Neural cell (in vitro differentiated cells): ENCODE measurements at regions not wholly inside any gene's neighbourhood (a gene's known extent, or its start where the extent isn't known, plus 50 kb on each side); places are given as distances from the start of the nearest gene placed in this dataset.

Source experiments
- H2AFZ ChIP-seq: fragments of 200-600, 300-800 bp; sonication (generic), shearing (Covaris generic); 2 replicates; pipeline ENCODE4 v1.6.0; 2014; ENCODE audit warnings: low read depth, mild to moderate bottlenecking, antibody characterized with exemption, low read length, moderate library complexity
- H3F3A ChIP-seq: fragments of 200-600 bp; shearing (Covaris generic); 2 replicates; pipeline ENCODE4 v1.6.1; 2016; ENCODE audit warnings: mild to moderate bottlenecking, moderate library complexity, mixed read lengths, antibody characterized with exemption, low read length; ENCODE audit not compliant: insufficient read depth, poor library complexity, severe bottlenecking
- H3K27ac ChIP-seq: fragments of 200-600, 300-800 bp; sonication (generic), shearing (Covaris generic); 2 replicates; pipeline ENCODE4 v1.5.1; 2014; ENCODE audit warnings: mild to moderate bottlenecking, low read length, moderate library complexity
- H3K27me3 ChIP-seq: fragments of 300-800, 200-600 bp; sonication (generic), shearing (Covaris generic); 2 replicates; pipeline ENCODE4 v1.6.0; 2014; ENCODE audit warnings: mild to moderate bottlenecking, low read depth, low read length, moderate library complexity; ENCODE audit not compliant: insufficient read depth
- H3K36me3 ChIP-seq: fragments of 300-800, 200-600 bp; sonication (generic), shearing (Covaris generic); 2 replicates; pipeline ENCODE4 v1.5.1; 2014; ENCODE audit warnings: mild to moderate bottlenecking, antibody characterized with exemption, low read length, moderate library complexity; ENCODE audit not compliant: insufficient read depth
- H3K4me2 ChIP-seq: fragments of 300-800, 200-600 bp; sonication (generic), shearing (Covaris generic); 2 replicates; pipeline ENCODE4 v1.6.0; 2014; ENCODE audit warnings: mild to moderate bottlenecking, low read length
- H3K4me3 ChIP-seq: fragments of 300-800, 200-600 bp; sonication (generic), shearing (Covaris generic); 2 replicates; pipeline ENCODE4 v1.5.1; 2014; ENCODE audit warnings: mild to moderate bottlenecking, low read length, moderate library complexity
- H3K79me2 ChIP-seq: fragments of 200-600 bp; shearing (Covaris generic); replicated peaks from 2 replicates; pipeline ENCODE4 v1.6.0; 2014; ENCODE audit warnings: mild to moderate bottlenecking, low read length, moderate library complexity; ENCODE audit not compliant: insufficient read depth
- H3K9ac ChIP-seq: fragments of 300-800, 200-600 bp; sonication (generic), shearing (Covaris generic); 2 replicates; pipeline ENCODE4 v1.6.1; 2016; ENCODE audit warnings: mild to moderate bottlenecking, low read length, mixed read lengths
- H3K9me2 ChIP-seq: fragments of 200-600 bp; shearing (Covaris generic); 2 replicates; pipeline ENCODE4 v1.6.1; 2016; ENCODE audit warnings: mild to moderate bottlenecking, low read length, mixed read lengths; ENCODE audit not compliant: insufficient read depth
- H3K9me3 ChIP-seq: fragments of 200-600, 300-800 bp; sonication (generic), shearing (Covaris generic); 2 replicates; pipeline ENCODE4 v1.6.1; 2016; ENCODE audit warnings: mild to moderate bottlenecking, mixed run types, low read length, moderate library complexity, mixed read lengths
- H4K20me1 ChIP-seq: fragments of 200-600 bp; shearing (Covaris generic); 2 replicates; pipeline ENCODE4 v1.6.1; 2016; ENCODE audit warnings: mild to moderate bottlenecking, mixed run types; ENCODE audit not compliant: insufficient read depth
- EP300 ChIP-seq: fragments of 450-650 bp; conservative IDR thresholded peaks from 2 replicates; pipeline ENCODE4 v1.6.1; 2014; ENCODE audit warnings: antibody characterized with exemption, mild to moderate bottlenecking, moderate library complexity; ENCODE audit not compliant: poor library complexity, severe bottlenecking
- EZH2 ChIP-seq: fragments of 200-600, 300-800 bp; shearing (Covaris generic), sonication (generic); IDR thresholded peaks from 2 replicates; pipeline ENCODE4 v1.6.1; 2014; ENCODE audit warnings: antibody characterized with exemption, low read length, borderline replicate concordance, mild to moderate bottlenecking; ENCODE audit not compliant: insufficient read depth, poor library complexity, severe bottlenecking
- MXI1 ChIP-seq: fragments of 450-650 bp; conservative IDR thresholded peaks from 2 replicates; pipeline ENCODE4 v1.6.1; 2014; ENCODE audit warnings: antibody characterized with exemption, mild to moderate bottlenecking; ENCODE audit not compliant: poor library complexity, severe bottlenecking
- POLR2AphosphoS5 ChIP-seq: IDR thresholded peaks from 2 replicates; pipeline ENCODE4 v1.6.1; 2012
- RAD21 ChIP-seq: fragments of 450-650 bp; conservative IDR thresholded peaks from 2 replicates; pipeline ENCODE4 v1.6.1; 2014; ENCODE audit warnings: antibody characterized with exemption, mild to moderate bottlenecking, moderate library complexity
- SMC3 ChIP-seq: fragments of 450-650 bp; conservative IDR thresholded peaks from 2 replicates; pipeline ENCODE4 v1.6.1; 2014; ENCODE audit warnings: antibody characterized with exemption, mild to moderate bottlenecking, moderate library complexity; ENCODE audit not compliant: poor library complexity
- TAF1 ChIP-seq: IDR thresholded peaks from 2 replicates; pipeline ENCODE4 v1.6.1; 2012; ENCODE audit warnings: low read depth
- TF ChIP-seq, protein P1 (sequence below): IDR thresholded peaks from 2 replicates; pipeline ENCODE4 v1.6.1; 2012; ENCODE audit warnings: borderline replicate concordance
- TF ChIP-seq, protein P2 (sequence below): fragments of 450-650 bp; IDR thresholded peaks from 2 replicates; pipeline ENCODE4 v1.5.1; 2014; ENCODE audit warnings: antibody characterized with exemption, mild to moderate bottlenecking, moderate library complexity; ENCODE audit not compliant: poor library complexity, severe bottlenecking

DNA sequence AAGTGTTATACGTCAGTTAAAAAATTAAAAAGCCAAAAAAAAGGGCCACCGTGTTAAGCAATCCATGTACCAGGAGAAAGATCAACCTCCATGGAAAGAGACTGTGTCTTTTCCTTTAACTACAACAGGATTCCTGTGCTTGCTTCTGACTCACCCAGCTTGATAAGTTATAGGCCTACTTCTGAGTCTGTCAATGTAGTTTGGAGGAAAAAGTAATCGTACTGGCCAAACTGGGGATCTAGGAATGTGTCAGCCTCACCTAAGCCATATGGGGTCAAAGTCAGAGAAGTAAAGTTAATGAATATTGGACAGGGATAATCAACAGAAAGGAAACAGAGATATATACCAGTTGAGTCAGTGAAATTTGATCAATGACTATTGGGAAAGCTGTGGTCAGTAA, 470.8 kb upstream of the SLIT2 start (continued):
- no peak for TF ChIP-seq EP300

DNA sequence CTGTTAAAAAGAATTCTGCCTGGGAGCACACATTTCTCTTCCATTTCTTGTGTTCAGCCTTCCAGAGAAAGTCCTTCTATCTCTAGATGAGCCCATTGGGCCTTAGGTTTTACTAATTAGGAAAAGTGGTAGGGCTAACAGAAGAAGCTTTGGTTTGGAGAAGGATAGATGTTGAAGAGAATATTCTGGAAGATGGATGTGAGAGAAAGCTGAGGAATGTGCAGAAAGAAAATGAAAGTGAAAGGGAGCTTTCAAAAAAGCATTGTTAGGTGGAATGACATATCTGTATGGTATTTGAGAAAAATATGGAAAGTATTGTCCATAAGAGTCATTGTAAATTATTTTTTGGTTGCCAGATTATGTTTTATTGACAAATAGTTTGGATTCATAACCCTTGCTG, 474.8 kb upstream of the SLIT2 start:
- TF ChIP-seq, protein P1, sequence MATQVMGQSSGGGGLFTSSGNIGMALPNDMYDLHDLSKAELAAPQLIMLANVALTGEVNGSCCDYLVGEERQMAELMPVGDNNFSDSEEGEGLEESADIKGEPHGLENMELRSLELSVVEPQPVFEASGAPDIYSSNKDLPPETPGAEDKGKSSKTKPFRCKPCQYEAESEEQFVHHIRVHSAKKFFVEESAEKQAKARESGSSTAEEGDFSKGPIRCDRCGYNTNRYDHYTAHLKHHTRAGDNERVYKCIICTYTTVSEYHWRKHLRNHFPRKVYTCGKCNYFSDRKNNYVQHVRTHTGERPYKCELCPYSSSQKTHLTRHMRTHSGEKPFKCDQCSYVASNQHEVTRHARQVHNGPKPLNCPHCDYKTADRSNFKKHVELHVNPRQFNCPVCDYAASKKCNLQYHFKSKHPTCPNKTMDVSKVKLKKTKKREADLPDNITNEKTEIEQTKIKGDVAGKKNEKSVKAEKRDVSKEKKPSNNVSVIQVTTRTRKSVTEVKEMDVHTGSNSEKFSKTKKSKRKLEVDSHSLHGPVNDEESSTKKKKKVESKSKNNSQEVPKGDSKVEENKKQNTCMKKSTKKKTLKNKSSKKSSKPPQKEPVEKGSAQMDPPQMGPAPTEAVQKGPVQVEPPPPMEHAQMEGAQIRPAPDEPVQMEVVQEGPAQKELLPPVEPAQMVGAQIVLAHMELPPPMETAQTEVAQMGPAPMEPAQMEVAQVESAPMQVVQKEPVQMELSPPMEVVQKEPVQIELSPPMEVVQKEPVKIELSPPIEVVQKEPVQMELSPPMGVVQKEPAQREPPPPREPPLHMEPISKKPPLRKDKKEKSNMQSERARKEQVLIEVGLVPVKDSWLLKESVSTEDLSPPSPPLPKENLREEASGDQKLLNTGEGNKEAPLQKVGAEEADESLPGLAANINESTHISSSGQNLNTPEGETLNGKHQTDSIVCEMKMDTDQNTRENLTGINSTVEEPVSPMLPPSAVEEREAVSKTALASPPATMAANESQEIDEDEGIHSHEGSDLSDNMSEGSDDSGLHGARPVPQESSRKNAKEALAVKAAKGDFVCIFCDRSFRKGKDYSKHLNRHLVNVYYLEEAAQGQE: no peak
- H3K4me3 ChIP-seq: no peak overlapping the region
- no peak overlapping the region for H3K27ac ChIP-seq
- H3K9me3 ChIP-seq: no peaks in the 10 kb centered on the region
- H3K27me3 ChIP-seq: no peaks in the 10 kb centered on the region
- no peaks in the 10 kb centered on the region for H4K20me1 ChIP-seq
- no peaks in the 10 kb centered on the region for H3K79me2 ChIP-seq
- no peaks in the 10 kb centered on the region for H3K36me3 ChIP-seq
- no peak overlapping the region for H3K4me2 ChIP-seq
- no peaks in the 10 kb centered on the region for H3F3A ChIP-seq
- no peak overlapping the region for H2AFZ ChIP-seq
- no peak overlapping the region for H3K9ac ChIP-seq
- no peaks in the 10 kb centered on the region for H3K9me2 ChIP-seq

GRCh38 chr4:19776021-19776459, 475.7 kb upstream of the SLIT2 start:
- no peak overlapping the region for H3K4me3 ChIP-seq
- H3F3A ChIP-seq: no peaks in the 10 kb centered on the region
- no peaks in the 10 kb centered on the region for H3K79me2 ChIP-seq
- no peaks in the 10 kb centered on the region for H3K9me2 ChIP-seq
- no peak overlapping the region for H3K9ac ChIP-seq
- H3K36me3 ChIP-seq: no peaks in the 10 kb centered on the region
- H3K4me2 ChIP-seq: no peak overlapping the region
- no peak for TF ChIP-seq MXI1
- no peak for TF ChIP-seq SMC3
- TF ChIP-seq RAD21: no peak
- TF ChIP-seq EP300: no peak
- TF ChIP-seq POLR2AphosphoS5: no peak
- TF ChIP-seq, protein P1: no peak
- TF ChIP-seq EZH2: no peak
- TF ChIP-seq, protein P2, sequence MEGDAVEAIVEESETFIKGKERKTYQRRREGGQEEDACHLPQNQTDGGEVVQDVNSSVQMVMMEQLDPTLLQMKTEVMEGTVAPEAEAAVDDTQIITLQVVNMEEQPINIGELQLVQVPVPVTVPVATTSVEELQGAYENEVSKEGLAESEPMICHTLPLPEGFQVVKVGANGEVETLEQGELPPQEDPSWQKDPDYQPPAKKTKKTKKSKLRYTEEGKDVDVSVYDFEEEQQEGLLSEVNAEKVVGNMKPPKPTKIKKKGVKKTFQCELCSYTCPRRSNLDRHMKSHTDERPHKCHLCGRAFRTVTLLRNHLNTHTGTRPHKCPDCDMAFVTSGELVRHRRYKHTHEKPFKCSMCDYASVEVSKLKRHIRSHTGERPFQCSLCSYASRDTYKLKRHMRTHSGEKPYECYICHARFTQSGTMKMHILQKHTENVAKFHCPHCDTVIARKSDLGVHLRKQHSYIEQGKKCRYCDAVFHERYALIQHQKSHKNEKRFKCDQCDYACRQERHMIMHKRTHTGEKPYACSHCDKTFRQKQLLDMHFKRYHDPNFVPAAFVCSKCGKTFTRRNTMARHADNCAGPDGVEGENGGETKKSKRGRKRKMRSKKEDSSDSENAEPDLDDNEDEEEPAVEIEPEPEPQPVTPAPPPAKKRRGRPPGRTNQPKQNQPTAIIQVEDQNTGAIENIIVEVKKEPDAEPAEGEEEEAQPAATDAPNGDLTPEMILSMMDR: no peak
- no peak for TF ChIP-seq TAF1
- no peaks in the 10 kb centered on the region for H3K9me3 ChIP-seq
- H3K27ac ChIP-seq: no peak overlapping the region
- H3K27me3 ChIP-seq: no peaks in the 10 kb centered on the region
- no peaks in the 10 kb centered on the region for H4K20me1 ChIP-seq
- no peak overlapping the region for H2AFZ ChIP-seq
